ENCODE measurements at regions not wholly inside any gene's neighbourhood (a gene's known extent, or its start where the extent isn't known, plus 50 kb on each side); places are given as distances from the start of the nearest gene placed in this dataset.

DNA sequence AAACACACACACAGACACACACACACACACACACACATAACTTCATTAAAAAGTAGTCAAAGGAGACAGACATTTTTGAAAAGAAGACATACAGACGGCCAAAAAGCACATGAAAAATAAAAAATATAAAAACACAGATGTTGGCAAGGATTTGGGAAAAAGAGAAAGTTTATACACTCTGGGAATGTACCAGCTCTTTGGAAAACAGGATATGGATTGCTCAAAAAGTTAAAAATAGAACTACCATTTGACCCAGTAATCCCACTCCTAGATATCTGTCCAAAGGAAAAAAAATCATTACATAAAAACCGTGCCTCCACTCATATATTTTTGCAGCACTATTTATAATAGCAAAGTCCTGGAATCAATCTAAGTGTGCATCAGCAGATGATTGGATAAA lies 128.4 kb upstream of the C21orf91 start:
- TF ChIP-seq, protein P1, sequence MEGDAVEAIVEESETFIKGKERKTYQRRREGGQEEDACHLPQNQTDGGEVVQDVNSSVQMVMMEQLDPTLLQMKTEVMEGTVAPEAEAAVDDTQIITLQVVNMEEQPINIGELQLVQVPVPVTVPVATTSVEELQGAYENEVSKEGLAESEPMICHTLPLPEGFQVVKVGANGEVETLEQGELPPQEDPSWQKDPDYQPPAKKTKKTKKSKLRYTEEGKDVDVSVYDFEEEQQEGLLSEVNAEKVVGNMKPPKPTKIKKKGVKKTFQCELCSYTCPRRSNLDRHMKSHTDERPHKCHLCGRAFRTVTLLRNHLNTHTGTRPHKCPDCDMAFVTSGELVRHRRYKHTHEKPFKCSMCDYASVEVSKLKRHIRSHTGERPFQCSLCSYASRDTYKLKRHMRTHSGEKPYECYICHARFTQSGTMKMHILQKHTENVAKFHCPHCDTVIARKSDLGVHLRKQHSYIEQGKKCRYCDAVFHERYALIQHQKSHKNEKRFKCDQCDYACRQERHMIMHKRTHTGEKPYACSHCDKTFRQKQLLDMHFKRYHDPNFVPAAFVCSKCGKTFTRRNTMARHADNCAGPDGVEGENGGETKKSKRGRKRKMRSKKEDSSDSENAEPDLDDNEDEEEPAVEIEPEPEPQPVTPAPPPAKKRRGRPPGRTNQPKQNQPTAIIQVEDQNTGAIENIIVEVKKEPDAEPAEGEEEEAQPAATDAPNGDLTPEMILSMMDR (conservative IDR thresholded peaks at IDR 0.05 in 1 of 2, IDR thresholded peaks at IDR 0.05 in 1 of 2; ENCODE audit: extremely low read depth in 1 of 2, insufficient read depth in 1 of 2, low read depth in 1 of 2, low read length in 2 of 2): no peak
- no peak for TF ChIP-seq EZH2 (IDR thresholded peaks at IDR 0.05; ENCODE audit: borderline replicate concordance, low read length)

Data from mammary epithelial cell (primary cell).